Posterior cingulate gyrus (tissue), 11 donors: ENCODE measurements at regions not wholly inside any gene's neighbourhood (a gene's known extent, or its start where the extent isn't known, plus 50 kb on each side); places are given as distances from the start of the nearest gene placed in this dataset.

Experiments used
- DNase-seq, 10 donors: peaks; one replicate each; pipeline versions ENCODE4 v3.0.0 to v3.0.0-alpha.2; 2020 to 2021; ENCODE audit warnings: mixed read lengths in 3 of 10
- intact Hi-C: fragments of 100-400 bp; cut with DNase I; formaldehyde crosslinking; loops from one replicate; pipeline ENCODE4 v1.15.1; 2023

GRCh38 chr14:53331921-53332320, 178.8 kb upstream of the DDHD1 start:
- intact Hi-C loops, result no loop called here
- DNase-seq, result peak in 1 of 10 donors; percentile 68

GRCh38 chr14:53331247-53331646, 178.1 kb upstream of the DDHD1 start:
- intact Hi-C loops, result no loop called here
- DNase-seq, result no peak

GRCh38 chr14:53330441-53330840, 177.3 kb upstream of the DDHD1 start:
- intact Hi-C loops, result no loop called here
- no peak for DNase-seq

GRCh38 chr14:53328841-53329240, 175.7 kb upstream of the DDHD1 start:
- no peak for DNase-seq
- intact Hi-C loops, result no loop called here

GRCh38 chr14:53327716-53328115, 174.6 kb upstream of the DDHD1 start:
- intact Hi-C loops, result no loop called here
- DNase-seq, result peak in 1 of 10 donors; percentile 31

GRCh38 chr14:53325176-53325806, 172.2 kb upstream of the DDHD1 start:
- intact Hi-C loops, result loop anchor here (1.0 kb wide), 1 partner anchor 29 kb away; no protein-coding TSS in a partner anchor
- DNase-seq, result no peak

- intact Hi-C loops, result no loop called here
- no peak for DNase-seq
These were observed 163.4 kb upstream of the DDHD1 start for GRCh38 chr14:53316504-53316903.

- intact Hi-C loops, result no loop called here
- no peak for DNase-seq
These were observed 157.3 kb upstream of the DDHD1 start for GRCh38 chr14:53310412-53310811.

- peak in 6 of 10 donors; percentile 31 to 92 (median 60) for DNase-seq
- intact Hi-C loops, result loop anchor here (2.0 to 10.0 kb wide), 3 partner anchors 252 to 484 kb away; partner anchors contain the start of gene FERMT2
These were observed 153.8 kb upstream of the DDHD1 start for GRCh38 chr14:53306911-53307310.

GRCh38 chr14:53306267-53306721, 153.2 kb upstream of the DDHD1 start:
- intact Hi-C loops, result loop anchor here (2.0 to 10.0 kb wide), 3 partner anchors 251 to 483 kb away; partner anchors contain the start of gene FERMT2
- peak; percentile 43 to 93 (median 63) for DNase-seq

- intact Hi-C loops, result loop anchor here (10.0 kb wide), 1 partner anchor 250 kb away; no protein-coding TSS in a partner anchor
- peak in 4 of 10 donors; percentile 5 to 90 (median 26) for DNase-seq
These were observed 151.7 kb upstream of the DDHD1 start for GRCh38 chr14:53304726-53305381.

- intact Hi-C loops, result loop anchor here (1.0 to 5.0 kb wide), 2 partner anchors 29 to 1051 kb away; no protein-coding TSS in a partner anchor
- DNase-seq, result peak in 1 of 10 donors; percentile 20
These were observed 143.0 kb upstream of the DDHD1 start for GRCh38 chr14:53295985-53296582.

GRCh38 chr14:53295372-53295771, 142.2 kb upstream of the DDHD1 start:
- no peak for DNase-seq
- intact Hi-C loops, result loop anchor here (5.0 kb wide), 1 partner anchor 1052 kb away; no protein-coding TSS in a partner anchor

- no peak for DNase-seq
- intact Hi-C loops, result no loop called here
These were observed 133.2 kb upstream of the DDHD1 start for GRCh38 chr14:53286301-53286700.

GRCh38 chr14:53285821-53286220, 132.7 kb upstream of the DDHD1 start:
- no peak for DNase-seq
- intact Hi-C loops, result no loop called here

GRCh38 chr14:53285064-53285463, 131.9 kb upstream of the DDHD1 start:
- intact Hi-C loops, result no loop called here
- DNase-seq, result no peak

GRCh38 chr14:53278602-53279506, 125.7 kb upstream of the DDHD1 start:
- intact Hi-C loops, result no loop called here
- DNase-seq, result no peak

- DNase-seq, result no peak
- intact Hi-C loops, result no loop called here
These were observed 120.5 kb upstream of the DDHD1 start for GRCh38 chr14:53273671-53274072.

- no peak for DNase-seq
- intact Hi-C loops, result no loop called here
These were observed 111.9 kb upstream of the DDHD1 start for GRCh38 chr14:53265025-53265424.

GRCh38 chr14:53260928-53261327, 107.8 kb upstream of the DDHD1 start:
- DNase-seq, result no peak
- intact Hi-C loops, result no loop called here
